ENCODE measurements at regions not wholly inside any gene's neighbourhood (a gene's known extent, or its start where the extent isn't known, plus 50 kb on each side); places are given as distances from the start of the nearest gene placed in this dataset.
A peak's percentile ranks its signal among the peaks of the same experiment; 100 is the strongest.

DNA sequence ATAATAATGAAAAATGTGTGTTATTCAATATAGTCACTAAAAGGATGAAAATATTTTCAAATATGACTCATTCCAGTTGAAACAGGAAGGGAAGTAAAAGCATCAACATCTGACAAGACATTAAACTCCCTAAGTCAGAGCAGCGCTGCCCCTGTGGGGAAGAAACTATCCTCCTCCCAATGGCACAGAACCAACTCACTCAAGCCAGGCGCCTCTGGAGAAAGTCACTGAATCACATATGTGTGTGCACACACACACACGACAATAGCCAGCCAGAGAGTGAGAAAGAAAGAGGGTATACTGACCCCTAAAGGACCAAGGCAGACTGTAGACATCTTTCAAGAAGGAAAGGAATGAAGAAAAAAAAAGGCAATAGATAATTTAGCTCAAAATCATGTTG, 126.9 kb downstream of the SETD4 start:
- ATAC-seq: peak; percentile 74

DNA sequence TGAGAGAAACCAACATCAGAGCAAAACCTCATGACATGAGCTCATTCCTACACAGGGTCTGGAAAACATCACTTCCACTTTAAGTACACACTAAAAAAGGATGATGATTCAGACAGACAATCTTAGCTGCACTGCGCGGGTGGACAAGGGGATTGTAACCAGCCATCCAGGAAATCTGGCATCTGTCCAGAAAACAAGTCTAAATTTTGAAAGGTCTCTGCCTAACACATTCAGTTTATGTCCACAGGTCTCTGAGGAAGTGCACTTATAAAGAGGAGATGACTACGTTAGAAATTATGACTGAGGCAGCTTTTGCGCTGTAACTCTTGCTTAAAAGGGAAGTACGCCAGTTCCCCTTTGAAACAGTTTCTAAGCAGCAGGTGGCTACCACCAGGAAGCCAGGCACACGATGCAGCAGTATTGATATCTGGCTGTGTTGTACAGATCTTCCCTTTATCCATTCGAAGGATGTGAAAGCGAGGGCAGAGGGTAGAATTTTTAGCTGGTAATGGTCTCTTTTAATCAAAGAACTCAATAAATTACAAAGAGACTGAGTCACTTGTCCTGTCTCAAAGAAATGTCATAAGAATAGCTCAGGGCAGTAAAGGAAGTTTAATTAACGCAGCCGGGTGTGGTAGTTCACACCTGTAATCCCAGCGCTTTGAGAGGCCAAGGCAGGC, 128.0 kb downstream of the SETD4 start:
- ATAC-seq: peak; percentile 74

DNA sequence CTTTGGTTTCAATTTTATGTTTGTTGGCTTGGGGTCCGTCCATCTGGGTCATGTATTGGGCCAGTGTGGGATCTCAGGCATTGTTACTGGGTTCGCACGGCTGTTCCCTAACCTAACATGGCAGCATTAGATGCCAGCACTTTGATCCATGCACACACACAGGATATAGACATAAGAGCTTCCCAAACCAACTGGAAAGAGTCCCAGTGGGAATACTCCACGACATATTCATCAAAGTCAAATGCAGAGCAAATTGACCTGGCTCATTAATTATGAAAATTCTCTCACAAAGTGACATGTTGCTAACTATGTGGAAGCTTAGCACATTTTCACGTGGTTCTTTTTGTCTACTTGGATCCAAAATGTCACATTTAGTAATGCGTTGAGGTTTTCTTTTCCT, 130.4 kb downstream of the SETD4 start:
- ATAC-seq: no peak

DNA sequence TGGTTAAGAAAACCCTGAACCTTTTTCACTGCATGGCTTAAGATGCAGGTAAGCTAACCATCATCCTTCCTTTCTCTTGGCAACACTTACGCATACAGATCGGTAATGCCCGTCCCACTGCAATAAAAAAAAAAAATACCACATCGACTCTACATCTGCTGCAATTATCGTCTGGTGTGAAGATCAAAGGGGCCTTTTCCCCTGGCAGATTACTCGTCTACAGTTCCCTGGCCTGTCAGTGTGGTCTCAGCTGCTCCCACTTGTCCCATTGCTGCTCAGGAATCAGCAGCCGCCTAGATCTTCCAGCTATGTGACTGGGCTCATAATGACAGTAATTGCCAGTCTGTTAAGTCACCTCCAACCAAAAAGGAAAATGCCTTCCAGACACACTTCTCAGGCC, 133.1 kb downstream of the SETD4 start:
- ATAC-seq: no peak

DNA sequence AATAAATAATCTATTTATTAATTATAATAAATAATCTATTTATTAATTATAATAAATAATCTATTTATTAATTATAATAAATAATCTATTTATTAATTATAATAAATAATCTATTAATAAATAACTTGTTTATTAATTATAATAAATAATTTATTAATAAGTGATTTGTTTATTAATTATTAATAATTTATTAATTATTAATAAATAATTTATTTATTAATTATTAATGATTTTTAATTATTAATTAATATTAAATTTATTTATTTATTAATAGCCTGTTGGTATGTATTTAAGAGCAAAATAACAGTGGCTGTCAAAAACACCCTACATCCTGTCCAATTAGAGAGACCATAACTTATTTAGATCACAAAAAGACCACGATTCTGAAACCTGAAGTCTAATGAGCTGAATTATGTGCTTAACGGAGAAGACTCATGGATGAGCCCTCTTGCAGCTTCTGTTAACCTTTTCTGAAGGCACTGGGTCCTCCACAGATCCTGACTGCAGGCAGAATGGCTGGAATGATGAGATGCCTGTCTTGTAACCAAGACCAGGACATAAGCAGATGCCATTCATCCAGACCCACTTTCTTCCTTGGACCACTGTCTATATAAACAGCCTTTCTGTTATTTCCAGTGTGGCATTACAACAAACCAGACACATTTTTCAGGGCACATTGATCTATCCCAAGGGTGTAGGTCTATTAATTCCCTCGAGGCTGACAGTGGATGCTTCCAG, 134.2 kb downstream of the SETD4 start:
- ATAC-seq: no peak

DNA sequence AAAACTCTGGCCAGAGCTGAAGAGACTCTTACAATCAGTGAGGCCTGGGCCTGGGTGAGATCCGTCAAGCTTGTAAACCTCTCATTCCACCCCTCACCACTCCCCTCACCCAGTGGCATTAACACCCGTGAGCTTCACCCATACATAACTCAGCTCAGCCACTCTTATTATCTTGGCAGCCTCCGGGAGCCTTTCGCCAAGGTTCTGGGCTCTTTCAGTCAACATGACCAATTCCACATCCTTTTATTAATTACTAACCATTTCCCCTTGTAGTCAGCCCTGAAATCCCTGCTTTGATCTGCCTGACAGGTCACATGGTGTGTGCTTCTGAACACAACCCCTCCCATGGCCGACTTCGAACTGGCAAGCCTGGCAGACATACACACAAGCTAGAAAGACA, 134.8 kb downstream of the SETD4 start:
- ATAC-seq: peak; percentile 86

DNA sequence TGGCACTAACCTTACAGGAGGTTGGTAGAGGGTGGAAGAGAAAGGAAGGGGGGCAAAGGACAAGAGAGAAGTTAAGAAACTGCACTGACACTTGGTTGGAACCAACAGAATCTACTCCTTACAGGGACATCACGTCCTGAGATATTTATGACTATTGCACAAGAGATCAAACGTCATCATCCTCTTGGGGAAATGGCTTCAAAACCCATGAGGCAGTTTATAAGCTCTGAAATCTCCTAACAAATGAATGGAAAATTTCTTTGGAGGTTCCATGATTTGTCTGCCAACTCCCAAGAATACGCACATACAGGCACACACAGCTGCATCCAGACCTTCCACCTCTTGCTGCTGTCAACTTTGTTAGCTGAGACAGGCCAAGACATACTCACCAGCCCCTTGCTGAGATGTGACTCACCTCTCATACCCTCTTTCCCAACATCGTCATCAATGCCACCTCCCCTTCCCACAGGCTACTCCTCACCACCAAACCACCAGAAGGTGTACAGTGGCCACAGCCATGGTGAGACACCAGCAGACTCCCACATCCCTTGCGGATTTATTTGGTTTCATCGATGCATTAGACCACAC, 135.5 kb downstream of the SETD4 start:
- peak; percentile 44 for ATAC-seq

DNA sequence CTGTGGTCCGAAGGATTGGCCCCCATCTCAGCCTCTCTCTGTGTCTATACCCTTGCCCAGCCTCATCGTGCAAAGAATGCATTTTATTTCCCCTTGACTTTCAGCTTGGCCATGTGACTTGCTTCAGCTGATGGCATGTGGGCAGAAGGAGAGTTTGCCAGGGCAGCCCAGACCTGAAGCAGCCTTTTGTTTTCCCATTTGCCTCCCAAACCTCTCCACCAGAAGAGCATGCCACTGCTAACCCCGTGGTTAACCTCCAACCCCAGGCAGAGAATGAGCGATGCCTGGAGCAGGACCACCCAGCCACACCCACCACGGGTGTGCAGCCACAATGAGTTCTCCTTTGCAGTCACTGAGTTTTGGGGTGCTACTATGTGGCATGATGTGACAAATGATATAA, 136.4 kb downstream of the SETD4 start:
- ATAC-seq: no peak

DNA sequence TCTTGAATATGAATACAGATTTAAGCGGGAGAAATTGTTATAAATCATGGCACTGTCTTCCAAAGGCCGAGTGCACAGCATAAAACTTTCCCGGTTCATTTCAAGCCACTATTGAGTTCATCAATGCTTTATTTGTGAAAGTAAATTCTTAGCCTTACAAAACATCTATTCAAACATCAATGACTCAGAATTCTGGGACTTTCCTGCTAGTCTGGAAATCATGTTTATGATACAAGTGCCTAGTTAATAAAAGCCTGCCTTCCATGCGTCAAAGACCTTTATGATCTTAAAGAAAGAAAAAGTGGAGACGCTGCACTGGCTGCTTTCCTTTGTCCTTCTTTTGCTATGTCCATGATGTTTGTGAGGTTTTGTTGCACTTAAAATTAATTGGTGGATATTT, 137.7 kb downstream of the SETD4 start:
- no peak for ATAC-seq

DNA sequence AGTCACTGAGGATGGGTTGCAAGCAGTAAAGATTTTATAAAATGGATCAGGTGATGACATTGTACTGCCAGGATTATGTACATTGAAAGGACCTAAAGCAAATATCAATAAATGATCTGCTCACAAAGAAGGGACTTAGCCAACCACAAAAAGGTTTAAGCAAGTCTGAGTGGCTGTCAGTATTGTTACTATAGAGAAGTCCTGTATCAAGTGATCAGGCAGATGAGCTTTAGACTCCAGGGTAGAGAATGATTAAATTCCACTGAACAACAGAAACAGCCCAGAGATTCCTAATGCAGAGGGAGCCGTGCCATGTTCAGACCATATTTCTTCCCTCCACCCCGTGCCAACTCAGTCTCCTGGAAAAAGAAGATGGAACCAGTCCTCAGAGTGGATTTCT, 138.9 kb downstream of the SETD4 start:
- ATAC-seq: no peak

DNA sequence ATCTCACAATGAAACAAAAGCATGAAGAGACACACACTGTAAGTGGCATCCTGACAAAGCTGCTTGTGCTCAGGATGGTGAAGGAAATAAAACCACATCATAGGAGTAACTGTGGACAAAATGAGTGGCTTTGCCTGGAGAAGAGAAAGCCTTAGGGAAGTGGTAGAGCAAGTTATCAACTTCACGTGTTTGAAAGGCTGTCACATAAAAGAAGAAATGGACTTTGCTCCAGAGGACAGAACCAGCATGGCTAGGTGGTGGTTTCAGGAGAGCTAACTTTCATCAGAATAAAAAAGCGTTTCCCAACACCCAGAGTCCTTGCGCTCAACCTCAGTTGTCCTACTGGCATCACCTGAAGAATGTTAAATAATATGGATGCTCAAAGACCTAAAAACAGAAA, 139.9 kb downstream of the SETD4 start:
- ATAC-seq: no peak

DNA sequence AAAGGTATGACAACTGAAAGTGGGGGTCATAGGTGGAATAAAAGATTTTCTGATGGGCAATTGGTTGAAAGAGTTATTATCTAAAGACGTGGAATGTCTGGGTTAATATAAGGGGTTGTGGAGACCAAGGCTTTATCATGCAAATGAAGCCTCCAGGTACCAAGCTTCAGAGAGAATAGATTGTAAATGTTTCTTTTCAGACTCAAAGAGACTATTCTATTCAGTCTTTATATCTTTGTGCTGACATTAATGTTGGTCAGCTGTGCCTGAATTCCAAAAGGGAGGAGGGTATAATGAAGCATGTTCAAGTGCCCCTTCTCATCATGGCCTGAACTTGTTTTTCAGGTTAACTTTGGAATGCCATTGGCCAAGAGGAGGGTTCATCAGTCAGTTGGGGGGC, 145.3 kb downstream of the SETD4 start:
- ATAC-seq: no peak

DNA sequence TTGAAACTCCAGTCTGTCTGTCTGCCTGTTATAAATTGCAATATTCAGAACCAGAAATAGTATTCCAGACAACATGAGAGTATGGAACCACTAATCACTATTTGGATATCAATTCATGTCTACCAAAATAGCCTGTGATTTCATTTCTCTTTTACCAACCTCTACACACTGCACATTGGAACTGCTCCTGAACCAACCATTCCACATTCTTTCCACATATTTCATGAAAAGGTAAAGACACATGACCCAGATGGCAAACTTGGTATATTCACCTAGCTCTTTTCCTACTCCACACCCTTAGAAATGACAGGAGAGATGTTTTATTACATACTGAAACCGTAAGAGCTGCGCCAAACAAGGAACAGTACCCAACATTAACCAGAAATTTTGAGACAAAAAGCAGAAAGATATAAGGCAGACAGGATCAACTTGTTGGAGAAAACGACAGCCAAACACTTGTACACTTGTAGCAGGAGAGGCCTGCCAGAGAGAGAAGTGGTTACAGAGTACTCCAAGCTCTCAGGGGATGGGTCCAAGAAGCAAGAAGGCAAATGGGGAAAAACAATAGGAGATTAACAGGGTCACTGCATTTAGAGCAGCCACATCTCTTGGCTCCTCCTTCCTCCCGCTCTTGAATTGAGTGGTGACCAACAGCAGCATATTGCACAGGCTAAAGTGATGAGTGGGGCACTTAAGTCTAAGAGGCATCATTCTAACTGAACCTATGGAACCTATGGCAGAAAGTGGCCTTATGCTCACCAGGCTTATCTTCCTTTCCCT, 148.7 kb downstream of the SETD4 start:
- no peak for ATAC-seq

DNA sequence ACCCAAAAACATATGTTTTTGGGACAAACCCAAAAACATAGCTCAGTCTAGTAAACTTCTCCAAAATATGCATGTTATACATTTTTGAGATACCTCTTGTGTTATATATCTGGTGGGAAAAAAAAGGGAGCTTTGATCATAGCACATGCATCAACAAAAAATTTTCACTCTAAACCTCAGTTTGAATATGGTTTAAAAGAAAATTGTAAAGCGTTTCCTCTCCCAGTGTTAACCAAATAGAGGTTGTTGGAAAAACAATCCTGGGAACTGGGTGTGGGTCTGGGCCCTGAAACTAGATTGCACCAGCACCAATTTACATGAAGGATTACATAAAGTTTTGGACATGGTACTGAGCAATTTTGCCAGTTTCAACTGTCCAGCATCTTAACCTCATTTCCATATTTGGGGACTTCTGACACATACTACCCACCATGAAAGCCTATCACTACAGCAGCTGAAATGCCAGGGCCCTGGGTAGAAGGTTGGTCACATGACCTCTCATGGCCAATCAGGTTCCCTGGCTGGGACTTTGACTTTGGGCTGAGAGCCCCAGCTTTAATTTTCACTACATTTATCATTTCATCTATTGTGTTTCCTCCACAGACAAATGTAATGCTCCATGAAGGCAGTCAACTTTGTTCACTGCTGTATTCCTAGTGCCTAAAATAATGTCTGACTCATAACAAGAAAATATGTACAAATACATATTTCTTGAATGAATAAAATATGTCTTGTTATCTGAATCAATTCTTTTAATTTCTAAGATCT, 150.7 kb downstream of the SETD4 start:
- ATAC-seq: no peak

DNA sequence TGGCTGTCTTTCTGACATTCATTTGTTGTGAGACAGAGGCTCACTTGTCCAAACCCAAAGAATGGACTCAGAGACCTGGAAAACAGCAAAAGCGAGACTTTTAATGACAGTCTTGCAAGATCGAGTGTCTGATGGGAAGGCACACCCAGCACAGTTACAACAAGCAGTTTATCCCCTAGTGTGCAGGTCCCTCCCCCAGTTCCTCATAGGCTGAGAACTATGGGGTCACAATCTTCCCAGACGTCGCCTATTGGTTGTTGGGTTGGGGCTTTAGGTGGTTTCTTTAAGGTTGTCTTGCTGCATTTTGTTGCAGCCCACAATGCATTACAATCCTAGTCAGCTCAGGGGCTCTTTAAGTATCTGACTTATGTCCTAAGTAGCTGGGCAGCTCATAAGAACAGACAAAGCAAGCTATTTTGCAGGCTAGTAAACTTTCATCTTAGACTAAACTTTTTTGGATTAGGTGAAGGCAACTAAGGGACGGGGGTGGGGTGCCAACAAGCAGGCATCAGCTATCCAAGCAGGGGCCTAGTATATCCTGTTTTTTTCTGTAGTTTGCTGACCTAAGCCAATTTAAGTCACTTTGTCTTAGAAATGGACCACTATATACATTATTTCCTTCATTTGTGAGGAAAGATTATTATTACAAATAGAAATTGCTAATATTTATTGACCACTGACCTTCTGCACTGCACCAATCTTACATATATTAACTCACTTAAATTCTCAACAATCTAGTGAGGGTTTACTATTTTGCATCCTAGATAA, 151.8 kb downstream of the SETD4 start:
- ATAC-seq: no peak

DNA sequence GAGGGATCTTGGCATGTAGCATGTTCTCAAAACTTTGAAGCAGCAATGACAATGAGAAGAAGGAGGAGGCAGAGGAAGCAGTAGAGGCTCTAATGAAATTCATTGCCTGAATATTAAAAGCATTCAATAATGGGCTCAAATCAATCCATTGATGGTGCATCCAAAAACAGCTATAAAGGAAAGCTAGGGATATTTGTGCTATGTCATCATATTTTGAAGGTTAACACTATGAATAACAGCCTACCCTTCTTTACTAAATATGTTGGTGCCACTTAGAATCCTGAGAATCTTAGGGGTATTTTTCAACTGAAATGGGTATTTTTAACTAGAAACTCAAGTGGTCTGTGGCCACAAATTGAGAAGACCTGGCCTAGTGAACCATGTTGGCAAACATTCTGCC, 153.7 kb downstream of the SETD4 start:
- no peak for ATAC-seq

DNA sequence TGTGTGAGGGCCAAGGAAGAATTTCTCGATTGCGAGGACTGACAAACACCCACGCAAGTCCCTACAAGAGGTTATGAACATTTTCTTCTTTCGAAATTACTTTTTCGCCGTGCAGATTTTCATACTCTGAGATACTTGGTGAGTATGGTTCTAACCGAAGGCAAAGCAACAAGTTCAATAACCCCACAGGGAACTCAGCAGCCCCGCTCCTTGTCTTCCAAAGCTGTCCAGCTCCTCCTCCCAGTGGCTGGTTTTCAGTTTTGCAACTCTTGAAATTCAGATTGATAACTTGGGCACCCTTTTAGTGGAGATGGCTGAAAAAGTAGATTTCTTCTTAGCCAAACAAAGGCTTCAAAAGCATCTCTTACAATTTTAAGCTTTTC, 154.4 kb downstream of the SETD4 start:
- ATAC-seq: no peak

DNA sequence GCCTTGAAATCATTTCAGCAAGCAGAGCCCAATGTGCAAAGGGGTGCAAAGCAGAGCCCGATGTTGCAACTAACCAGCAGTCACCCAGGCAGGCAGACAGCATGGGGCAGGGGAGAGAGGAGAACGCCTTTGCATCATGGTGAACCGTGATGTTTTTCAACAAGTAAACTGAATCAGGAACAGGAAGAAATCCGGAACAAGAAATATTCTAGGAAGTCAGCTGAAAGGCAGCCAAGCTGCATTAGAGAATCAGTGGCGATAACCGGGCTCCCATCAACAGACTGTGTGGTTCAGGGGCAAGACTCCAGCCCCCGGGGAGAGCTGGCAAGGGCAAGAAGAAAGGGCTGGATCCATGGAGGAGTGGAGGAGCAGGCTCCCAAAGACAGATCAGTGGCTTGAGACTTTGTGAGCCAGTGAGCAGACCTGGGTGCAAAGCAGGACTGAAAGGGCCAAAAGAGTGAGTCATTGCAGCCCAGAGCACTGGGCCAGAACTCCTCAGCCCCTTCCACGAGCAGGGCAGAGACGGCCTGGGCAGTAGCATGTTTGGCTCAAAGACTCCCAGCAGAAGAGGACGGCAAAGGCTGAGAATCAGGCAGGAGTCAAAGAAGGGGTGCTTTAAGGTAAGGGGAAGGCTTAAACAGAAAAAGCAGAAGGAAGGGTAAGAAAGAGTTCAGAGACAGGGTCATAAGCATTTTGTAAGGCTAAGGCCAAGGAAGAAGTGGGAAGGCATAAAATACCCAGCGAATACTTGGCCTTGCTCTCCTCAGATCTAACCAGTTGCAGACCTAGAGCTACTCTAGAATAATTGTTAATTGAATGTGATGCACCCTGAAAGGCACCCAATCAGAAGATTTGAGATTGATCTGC, 155.0 kb downstream of the SETD4 start:
- no peak for ATAC-seq

DNA sequence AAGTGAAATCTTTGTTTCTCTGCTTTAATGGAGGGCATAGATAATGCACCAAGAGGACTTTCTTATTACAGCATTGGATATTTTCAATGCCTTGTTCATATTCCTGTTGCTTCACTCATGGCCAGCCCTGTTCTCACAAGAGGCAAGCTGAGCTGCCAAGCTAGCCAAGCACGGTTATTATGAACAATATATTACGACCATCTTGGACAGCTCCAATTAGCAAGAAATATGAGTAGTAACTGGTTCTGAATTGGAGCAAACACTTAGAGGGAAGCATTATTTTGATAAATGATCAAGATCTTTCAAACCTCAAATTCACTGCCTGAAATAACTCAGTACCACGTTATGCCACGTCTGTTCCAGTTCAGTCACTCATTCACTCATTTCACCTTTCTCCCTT, 159.8 kb downstream of the SETD4 start:
- no peak for ATAC-seq

DNA sequence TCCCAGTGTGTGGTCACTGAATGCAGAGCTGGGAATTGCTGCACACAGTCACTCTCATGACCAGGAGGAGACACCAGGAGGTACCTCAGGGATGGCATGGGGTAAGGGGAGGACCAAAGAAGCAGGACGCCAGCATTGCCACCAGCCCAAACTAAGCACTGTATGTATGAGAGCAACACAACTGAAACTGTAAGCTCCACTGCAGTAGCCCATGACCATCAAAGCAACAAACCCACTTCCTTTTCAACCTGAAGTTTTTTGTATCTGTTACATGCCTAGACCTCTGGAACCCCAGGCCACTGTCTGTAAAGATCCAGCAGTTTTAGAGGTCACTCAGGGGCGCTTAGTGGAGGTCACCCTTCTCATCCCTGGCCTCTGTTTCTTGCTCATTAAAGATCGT, 164.3 kb downstream of the SETD4 start:
- ATAC-seq: no peak

DNA sequence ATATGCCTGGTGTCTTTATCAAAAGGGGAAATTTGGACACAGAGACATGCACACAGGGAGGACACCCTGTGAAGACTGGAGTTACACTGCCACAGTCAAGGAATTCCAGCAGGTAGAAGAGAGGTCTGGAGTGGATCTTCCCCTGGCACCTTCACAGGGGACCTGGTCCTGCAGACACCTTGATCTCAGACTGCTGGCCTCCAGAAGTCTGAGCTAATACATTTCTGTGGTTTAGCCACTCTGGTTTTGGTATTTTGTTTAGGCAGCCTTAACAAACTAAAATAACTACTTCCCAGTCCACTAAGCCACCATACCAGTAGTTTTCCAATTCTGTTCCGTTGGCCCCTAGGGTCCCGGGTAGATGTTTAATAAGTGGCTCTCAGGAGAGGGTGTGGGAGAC, 164.7 kb downstream of the SETD4 start:
- ATAC-seq: no peak

Data from esophagus mucosa (tissue), 1 donor.